CD14-positive monocyte (primary cell): ENCODE measurements at regions not wholly inside any gene's neighbourhood (a gene's known extent, or its start where the extent isn't known, plus 50 kb on each side); places are given as distances from the start of the nearest gene placed in this dataset.

Source experiments
- DNase-seq, 3 donors: peaks; one replicate each; pipeline ENCODE4 v3.0.0-alpha.2; 2011 to 2022
- H2AFZ ChIP-seq: 2 replicates; pipeline ENCODE4 v1.6.0; 2012; ENCODE audit warnings: mild to moderate bottlenecking, low read depth, low read length, inconsistent platforms; ENCODE audit not compliant: insufficient read depth, poor library complexity, severe bottlenecking
- H3K27ac ChIP-seq, 2 donors: 1 replicate in 1 of 2; 2 replicates in 1 of 2; pipeline ENCODE4 v1.5.1; 2012 to 2013; ENCODE audit warnings: low read length in 2 of 2, control low read depth in 1 of 2, inconsistent platforms in 1 of 2, low read depth in 1 of 2, mild to moderate bottlenecking in 1 of 2
- H3K27me3 ChIP-seq, 2 donors: one replicate each; pipeline versions ENCODE4 v1.6.0 to v1.6.1; 2011 to 2013; ENCODE audit warnings: low read length in 2 of 2; ENCODE audit not compliant: control insufficient read depth in 2 of 2, insufficient read depth in 2 of 2
- H3K36me3 ChIP-seq, 2 donors: replicated peaks in 1 of 2; 1 replicate in 1 of 2; 2 replicates in 1 of 2; pipeline versions ENCODE4 v1.5.1 to v1.6.1; 2012 to 2013; ENCODE audit warnings: low read length in 2 of 2, control low read depth in 1 of 2, inconsistent platforms in 1 of 2, mild to moderate bottlenecking in 1 of 2; ENCODE audit not compliant: insufficient read depth in 2 of 2, control insufficient read depth in 1 of 2
- H3K4me1 ChIP-seq, 2 donors: 1 replicate in 1 of 2; 2 replicates in 1 of 2; pipeline versions ENCODE4 v1.5.1 to v1.6.1; 2012 to 2013; ENCODE audit warnings: low read length in 2 of 2, control low read depth in 1 of 2, inconsistent platforms in 1 of 2, mild to moderate bottlenecking in 1 of 2, moderate library complexity in 1 of 2; ENCODE audit not compliant: insufficient read depth in 2 of 2, control insufficient read depth in 1 of 2
- H3K4me2 ChIP-seq: replicated peaks from 2 replicates; pipeline ENCODE3; 2012; ENCODE audit warnings: low read length, moderate library complexity, mild to moderate bottlenecking; ENCODE audit not compliant: poor library complexity, severe bottlenecking; ENCODE audit errors: extremely low read depth
- H3K4me3 ChIP-seq, 3 experiments: fragments of 200-600 bp in 1 of 3; sonication (generic) in 1 of 3; replicated peaks in 1 of 3; 1 replicate in 2 of 3; 2 replicates in 1 of 3; pipeline ENCODE4 v1.5.1; 2011 to 2013; ENCODE audit warnings: low read length in 3 of 3, mild to moderate bottlenecking in 3 of 3, control low read depth in 2 of 3, low read depth in 2 of 3, inconsistent platforms in 1 of 3, moderate library complexity in 1 of 3
- H3K79me2 ChIP-seq: 2 replicates; pipeline ENCODE4 v1.6.0; 2012; ENCODE audit warnings: mild to moderate bottlenecking, control low read depth, inconsistent platforms, low read length, moderate library complexity; ENCODE audit not compliant: insufficient read depth
- H3K9ac ChIP-seq: 2 replicates; pipeline ENCODE4 v1.6.0; 2017; ENCODE audit warnings: low read length, mild to moderate bottlenecking; ENCODE audit not compliant: insufficient read depth, poor library complexity, severe bottlenecking
- H3K9me3 ChIP-seq, 2 donors: replicated peaks in 1 of 2; 1 replicate in 1 of 2; 2 replicates in 1 of 2; pipeline versions ENCODE4 v1.5.1 to v1.6.1; 2012 to 2013; ENCODE audit warnings: low read length in 2 of 2, control low read depth in 1 of 2; ENCODE audit not compliant: control insufficient read depth in 1 of 2, insufficient read depth in 1 of 2
- H4K20me1 ChIP-seq: 2 replicates; pipeline ENCODE4 v1.6.0; 2012; ENCODE audit warnings: mild to moderate bottlenecking, low read length, control low read depth, moderate library complexity; ENCODE audit not compliant: insufficient read depth
- H3K27ac Mint-ChIP-seq, 7 donors: one replicate each; pipeline ENCODE4 v1.8.0; 2020; ENCODE audit warnings: mild to moderate bottlenecking in 7 of 7, mixed read lengths in 7 of 7, moderate library complexity in 6 of 7, inconsistent platforms in 2 of 7
- H3K27me3 Mint-ChIP-seq, 3 donors: one replicate each; pipeline ENCODE4 v1.8.0; 2021 to 2022; ENCODE audit warnings: low read depth in 3 of 3, mild to moderate bottlenecking in 3 of 3, mixed read lengths in 3 of 3, moderate library complexity in 3 of 3, inconsistent platforms in 1 of 3
- H3K36me3 Mint-ChIP-seq, 2 donors: one replicate each; pipeline ENCODE4 v1.8.0; 2020; ENCODE audit warnings: mixed read lengths in 2 of 2, inconsistent platforms in 1 of 2, mild to moderate bottlenecking in 1 of 2
- H3K4me1 Mint-ChIP-seq: one replicate; pipeline ENCODE4 v1.8.0; 2020; ENCODE audit warnings: mild to moderate bottlenecking, mixed read lengths
- H3K4me3 Mint-ChIP-seq, 2 donors: one replicate each; pipeline ENCODE4 v1.8.0; 2020; ENCODE audit warnings: mild to moderate bottlenecking in 2 of 2, mixed read lengths in 2 of 2, moderate library complexity in 1 of 2
- H3K9me3 Mint-ChIP-seq, 7 donors: one replicate each; pipeline ENCODE4 v1.8.0; 2020 to 2022; ENCODE audit warnings: mixed read lengths in 7 of 7, mild to moderate bottlenecking in 6 of 7, moderate library complexity in 6 of 7, inconsistent platforms in 2 of 7
- WGBS: methylation state at CpG from one replicate; pipeline ENCODE4 v1.1.5; 2013; ENCODE audit warnings: missing lambda C conversion rate; ENCODE audit not compliant: insufficient coverage; 5-methylcytosine and 5-hydroxymethylcytosine counted together
- intact Hi-C, 2 donors: fragments of 100-400 bp; cut with micrococcal nuclease; formaldehyde crosslinking; loops; one replicate each; pipeline versions ENCODE4 v1.15.0 to v1.15.1; 2023
- TF ChIP-seq, protein P1 (sequence below): fragments of 200-600 bp; IDR thresholded peaks from one replicate; pipeline ENCODE4 v1.8.0; 2022; ENCODE audit warnings: antibody characterized with exemption, mild to moderate bottlenecking

DNA sequence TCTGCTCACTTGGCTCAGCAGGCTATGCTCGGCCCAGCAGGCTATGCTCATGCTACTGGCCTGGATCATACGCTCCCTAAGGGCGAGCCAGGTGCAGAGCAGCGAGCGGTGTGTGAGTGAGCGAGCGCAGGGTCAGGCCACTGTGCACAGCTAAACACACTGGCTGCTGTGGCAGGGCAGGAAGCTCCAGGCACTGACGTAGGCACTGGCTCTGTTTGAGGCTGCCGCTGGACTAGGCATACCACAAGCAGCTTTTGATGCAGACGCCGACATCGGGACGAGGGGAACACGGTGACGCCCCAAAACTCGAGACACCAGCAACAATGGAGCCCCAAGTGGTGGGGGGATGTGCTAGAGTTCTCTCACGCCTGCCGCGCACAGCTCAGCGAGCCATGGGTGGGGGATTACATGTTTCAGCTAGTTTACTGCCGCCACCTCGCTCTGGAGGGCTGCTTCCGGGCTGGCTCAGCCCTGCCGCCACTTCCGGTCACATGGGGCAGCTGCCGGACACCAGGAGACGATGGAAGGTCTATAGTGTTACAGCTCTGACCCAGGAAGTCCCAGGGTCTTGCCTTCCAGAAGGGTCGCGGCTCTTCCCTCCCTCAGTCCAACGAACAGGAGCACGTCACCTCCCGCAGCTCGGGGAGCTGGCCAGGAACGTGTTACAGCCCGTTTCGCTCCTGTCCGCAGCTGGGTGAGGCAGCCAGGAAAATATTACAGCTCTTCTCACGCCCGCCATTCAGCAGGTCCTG, 1176.9 kb upstream of the LRRTM1 start:
- Histone ChIP-seq H3K4me1 (no peaks in the 10 kb centered on the region), H3K36me3 (no peaks in the 10 kb centered on the region), H3K79me2 (no peaks in the 10 kb centered on the region), H3K4me2 (no peak overlapping the region), H3K9me3 (peaks cover 10 to 16% of the 10 kb centered on the region in 2 donors), H4K20me1 (no peaks in the 10 kb centered on the region), H2AFZ (no peak overlapping the region), H3K27ac (no peak overlapping the region), H3K9ac (no peak overlapping the region), H3K27me3 (no peaks in the 10 kb centered on the region), H3K4me3 (no peak overlapping the region)
- Mint-ChIP-seq H3K9me3 (peaks cover 3 to 19% (median 11%) of the 10 kb centered on the region in 7 donors), H3K4me3 (no peak overlapping the region), H3K4me1 (no peaks in the 10 kb centered on the region), H3K27me3 (peaks cover 0 to 2% (median 0%) of the 10 kb centered on the region in 3 donors), H3K36me3 (no peaks in the 10 kb centered on the region), H3K27ac (no peak overlapping the region)
- no peak for DNase-seq
- intact Hi-C loops = no loop called here
- WGBS = 94% methylated on average over 35 of the region's 39 CpGs
- TF ChIP-seq, protein P1, sequence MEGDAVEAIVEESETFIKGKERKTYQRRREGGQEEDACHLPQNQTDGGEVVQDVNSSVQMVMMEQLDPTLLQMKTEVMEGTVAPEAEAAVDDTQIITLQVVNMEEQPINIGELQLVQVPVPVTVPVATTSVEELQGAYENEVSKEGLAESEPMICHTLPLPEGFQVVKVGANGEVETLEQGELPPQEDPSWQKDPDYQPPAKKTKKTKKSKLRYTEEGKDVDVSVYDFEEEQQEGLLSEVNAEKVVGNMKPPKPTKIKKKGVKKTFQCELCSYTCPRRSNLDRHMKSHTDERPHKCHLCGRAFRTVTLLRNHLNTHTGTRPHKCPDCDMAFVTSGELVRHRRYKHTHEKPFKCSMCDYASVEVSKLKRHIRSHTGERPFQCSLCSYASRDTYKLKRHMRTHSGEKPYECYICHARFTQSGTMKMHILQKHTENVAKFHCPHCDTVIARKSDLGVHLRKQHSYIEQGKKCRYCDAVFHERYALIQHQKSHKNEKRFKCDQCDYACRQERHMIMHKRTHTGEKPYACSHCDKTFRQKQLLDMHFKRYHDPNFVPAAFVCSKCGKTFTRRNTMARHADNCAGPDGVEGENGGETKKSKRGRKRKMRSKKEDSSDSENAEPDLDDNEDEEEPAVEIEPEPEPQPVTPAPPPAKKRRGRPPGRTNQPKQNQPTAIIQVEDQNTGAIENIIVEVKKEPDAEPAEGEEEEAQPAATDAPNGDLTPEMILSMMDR = no peak

DNA sequence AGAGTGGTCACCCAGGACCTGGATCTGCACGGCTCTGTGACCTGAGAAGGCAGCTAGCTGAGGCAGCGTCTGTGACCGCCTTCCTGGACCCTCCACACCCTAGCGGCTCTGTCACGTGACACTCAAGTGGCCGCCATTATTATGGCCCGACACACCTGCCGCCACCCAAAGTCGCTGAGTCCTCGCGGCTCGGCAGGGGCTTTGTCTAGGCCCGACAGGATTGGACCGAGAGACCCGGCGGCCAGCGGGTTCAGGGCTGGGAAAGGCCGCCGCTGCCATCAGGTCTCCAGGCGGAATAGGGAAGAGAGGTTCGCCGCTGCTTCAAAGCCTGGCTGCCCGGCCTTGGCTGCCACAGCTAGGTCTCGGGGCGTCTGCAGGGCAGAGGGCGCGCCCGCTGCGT, 1162.5 kb upstream of the LRRTM1 start:
- H3K27me3 ChIP-seq = no peaks in the 10 kb centered on the region
- H3K4me2 ChIP-seq = no peak overlapping the region
- TF ChIP-seq, protein P1 = no peak
- no peaks in the 10 kb centered on the region for H3K4me1 ChIP-seq
- peaks cover 0 to 4% (median 3%) of the 10 kb centered on the region in 7 donors for H3K9me3 Mint-ChIP-seq
- WGBS = 96% methylated on average over 27 of the region's 29 CpGs
- no peaks in the 10 kb centered on the region for H4K20me1 ChIP-seq
- H3K36me3 ChIP-seq = no peaks in the 10 kb centered on the region
- no peaks in the 10 kb centered on the region for H3K79me2 ChIP-seq
- H3K4me3 Mint-ChIP-seq = no peak overlapping the region
- no peak overlapping the region for H3K27ac Mint-ChIP-seq
- H3K9ac ChIP-seq = no peak overlapping the region
- no peak overlapping the region for H3K4me3 ChIP-seq
- H3K4me1 Mint-ChIP-seq = no peaks in the 10 kb centered on the region
- H2AFZ ChIP-seq = no peak overlapping the region
- intact Hi-C loops = no loop called here
- H3K27me3 Mint-ChIP-seq = no peaks in the 10 kb centered on the region
- peaks cover 0 to 13% of the 10 kb centered on the region in 2 donors for H3K9me3 ChIP-seq
- DNase-seq = no peak
- H3K27ac ChIP-seq = no peak overlapping the region
- H3K36me3 Mint-ChIP-seq = no peaks in the 10 kb centered on the region
